ENCODE measurements at regions not wholly inside any gene's neighbourhood (a gene's known extent, or its start where the extent isn't known, plus 50 kb on each side); places are given as distances from the start of the nearest gene placed in this dataset.

DNA sequence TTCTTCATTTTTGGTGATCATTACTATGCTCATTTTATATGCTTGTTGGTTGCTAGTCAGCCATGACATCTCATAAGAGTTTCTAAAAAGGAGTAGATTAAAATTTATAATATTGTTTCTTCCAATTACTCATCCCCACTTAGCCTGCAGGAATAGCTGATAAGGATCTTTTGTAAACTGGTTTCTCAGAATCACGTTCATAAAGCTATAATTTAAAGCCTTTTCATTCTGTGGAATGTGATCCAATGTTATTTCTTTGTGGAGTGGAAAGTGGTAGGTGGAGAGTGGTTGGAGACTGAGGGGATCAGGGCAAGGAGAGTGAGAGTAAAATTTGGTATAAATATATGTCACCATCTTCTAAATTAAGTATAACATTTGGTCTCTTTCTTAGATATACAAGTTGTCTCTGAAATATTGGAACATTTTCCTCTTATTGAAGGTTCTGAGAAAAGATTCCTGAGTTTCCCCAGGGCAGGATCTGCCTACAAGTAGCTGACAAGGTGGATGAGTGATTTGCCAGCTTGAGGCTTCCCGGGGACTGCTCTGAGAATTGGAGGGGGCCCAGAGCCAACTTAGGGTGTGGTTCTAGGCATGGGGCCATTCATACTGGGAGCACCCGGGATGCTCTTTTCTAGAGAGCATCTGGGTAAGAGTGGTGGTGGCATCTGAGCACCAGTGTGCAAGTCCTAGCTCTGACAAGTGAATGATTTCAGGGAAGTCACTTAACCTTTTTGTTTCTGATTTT, 116.4 kb downstream of the TBX19 start (continued):
- TF ChIP-seq, protein P1, sequence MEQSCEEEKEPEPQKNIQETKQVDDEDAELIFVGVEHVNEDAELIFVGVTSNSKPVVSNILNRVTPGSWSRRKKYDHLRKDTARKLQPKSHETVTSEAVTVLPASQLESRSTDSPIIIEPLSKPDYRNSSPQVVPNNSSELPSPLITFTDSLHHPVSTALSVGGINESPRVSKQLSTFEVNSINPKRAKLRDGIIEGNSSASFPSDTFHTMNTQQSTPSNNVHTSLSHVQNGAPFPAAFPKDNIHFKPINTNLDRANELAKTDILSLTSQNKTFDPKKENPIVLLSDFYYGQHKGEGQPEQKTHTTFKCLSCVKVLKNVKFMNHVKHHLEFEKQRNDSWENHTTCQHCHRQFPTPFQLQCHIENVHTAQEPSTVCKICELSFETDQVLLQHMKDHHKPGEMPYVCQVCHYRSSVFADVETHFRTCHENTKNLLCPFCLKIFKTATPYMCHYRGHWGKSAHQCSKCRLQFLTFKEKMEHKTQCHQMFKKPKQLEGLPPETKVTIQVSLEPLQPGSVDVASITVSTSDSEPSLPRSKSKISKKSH (CRISPR knock-in tag; IDR thresholded peaks at IDR 0.05; ENCODE audit: borderline replicate concordance) = no peak
- no peak for TF ChIP-seq HNRNPLL (IDR thresholded peaks at IDR 0.05; ENCODE audit: low read depth, low read length, poor library complexity, severe bottlenecking)
- no peak for TF ChIP-seq HNRNPH1 (optimal IDR thresholded peaks at IDR 0.05; ENCODE audit: low read depth, low read length)

DNA sequence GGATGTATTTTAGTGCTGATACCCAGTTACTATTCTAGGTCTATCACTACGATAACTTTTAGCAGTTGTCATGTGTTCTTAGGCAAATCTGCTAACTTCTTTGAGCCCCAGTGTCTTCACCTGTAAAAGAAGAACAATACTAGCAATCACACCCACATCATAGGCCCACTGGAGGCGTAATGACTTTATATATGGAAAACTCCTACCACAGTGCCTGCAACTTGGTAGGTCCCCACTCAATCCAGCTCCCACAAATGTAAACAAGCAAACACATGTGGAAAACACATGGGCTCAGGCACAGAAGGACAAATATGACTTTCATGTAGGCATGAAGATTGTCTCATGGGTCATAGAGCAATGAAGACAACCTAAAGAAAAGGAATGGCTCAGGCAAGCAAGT, 115.8 kb downstream of the TBX19 start:
- H4K20me1 ChIP-seq (ENCODE audit: insufficient read depth, low read length) = 0 out of 2 replicates have a peak, but pooled peaks cover 7% of the 10 kb centered on the region
- H2AFZ ChIP-seq (ENCODE audit: low read length) = no peak overlapping the region
- H3K27ac ChIP-seq (ENCODE audit: extremely low read length, insufficient read depth, low read length) = no peak overlapping the region
- CTCF ChIA-PET (ENCODE audit: low intra/inter-chr PET ratio, low total read pairs) = no interaction called here
- H3K36me3 ChIP-seq (replicated peaks in 1 of 2; ENCODE audit: control insufficient read depth in 1 of 2, insufficient read depth in 2 of 2, low read length in 2 of 2) = peaks cover 6 to 17% of the 10 kb centered on the region in 2 experiments; a peak in 4 of 5 replicates
- H3K4me1 ChIP-seq (ENCODE audit: insufficient read depth, low read length) = peaks cover 15% of the 10 kb centered on the region
- ATAC-seq (no peak), FAIRE-seq (no peak), DNase-seq (ENCODE audit: low spot score) (no peak)
- 97% methylated on average over 2 of the region's 2 CpGs for WGBS (ENCODE audit: low lambda C conversion rate)
- in situ Hi-C loops (cut with HindIII; ENCODE audit: extremely low pct_ligation_motif_present, low pct_unique_long_range_greater_than_20kb) (no loop called here), intact Hi-C loops (cut with micrococcal nuclease; ENCODE audit: unreplicated experiment) (no loop called here)
- H3K4me3 ChIP-seq (replicated peaks in 1 of 3; ENCODE audit: insufficient read depth in 1 of 3, low read depth in 2 of 3, low read length in 3 of 3) = no peak overlapping the region
- BruUV-seq (replicated peaks) = no TSS peak
- TF ChIP-seq SP140L (CRISPR knock-in tag; IDR thresholded peaks at IDR 0.05; ENCODE audit: borderline replicate concordance) (no peak), MXI1 (IDR thresholded peaks at IDR 0.05; ENCODE audit: borderline replicate concordance, low read depth, low read length) (no peak), XBP1 (CRISPR knock-in tag; IDR thresholded peaks at IDR 0.05) (no peak), ZNF34 (CRISPR knock-in tag; IDR thresholded peaks at IDR 0.05; ENCODE audit: borderline replicate concordance) (no peak)
- no peak overlapping the region for H3K9ac ChIP-seq (ENCODE audit: insufficient read depth, low read depth, low read length)
- no peak overlapping the region for H3K4me2 ChIP-seq (ENCODE audit: low read depth, low read length)
- no peaks in the 10 kb centered on the region for H3K27me3 ChIP-seq (ENCODE audit: control insufficient read depth in 1 of 2, insufficient read depth in 2 of 2, low read length in 2 of 2)
- no peaks in the 10 kb centered on the region for H3K9me3 ChIP-seq (ENCODE audit: low read length)
- POLR2A ChIA-PET = no interaction called here
- peaks cover 5% of the 10 kb centered on the region for H3K79me2 ChIP-seq (ENCODE audit: insufficient read depth, low read length)
